Aorta (tissue), 5 donors: ENCODE measurements at regions not wholly inside any gene's neighbourhood (a gene's known extent, or its start where the extent isn't known, plus 50 kb on each side); places are given as distances from the start of the nearest gene placed in this dataset.
"Not testable (repeated sequence)": the region's sequence is repeated elsewhere in the genome, so short reads cannot be mapped to it uniquely, and the experiment has no call there.

Experiments used
- ATAC-seq: fragments of 200-7000 bp; cut with Tn5 transposase; one replicate; pipeline ENCODE4 v1.9.1; 2022; ENCODE audit warnings: moderate library complexity; ENCODE audit not compliant: low FRiP score
- DNase-seq, 2 donors: peaks; one replicate each; pipeline ENCODE4 v3.0.0-alpha.2; 2020
- H3K27ac ChIP-seq, 2 donors: one replicate each; pipeline ENCODE4 v1.5.1; 2013; ENCODE audit warnings: low read length in 2 of 2, mild to moderate bottlenecking in 2 of 2, moderate library complexity in 2 of 2, control low read depth in 1 of 2, inconsistent platforms in 1 of 2, low read depth in 1 of 2
- H3K27me3 ChIP-seq, 2 donors: one replicate each; pipeline ENCODE4 v1.6.1; 2013; ENCODE audit warnings: control low read depth in 1 of 2, low read length in 1 of 2, mild to moderate bottlenecking in 1 of 2, moderate library complexity in 1 of 2; ENCODE audit not compliant: insufficient read depth in 2 of 2, control insufficient read depth in 1 of 2
- H3K36me3 ChIP-seq, 2 donors: one replicate each; pipeline ENCODE4 v1.6.1; 2013; ENCODE audit warnings: control low read depth in 1 of 2, low read length in 1 of 2, mild to moderate bottlenecking in 1 of 2; ENCODE audit not compliant: insufficient read depth in 2 of 2, control insufficient read depth in 1 of 2
- H3K4me1 ChIP-seq, 2 donors: one replicate each; pipeline ENCODE4 v1.6.1; 2013; ENCODE audit warnings: low read length in 2 of 2, control low read depth in 1 of 2, mild to moderate bottlenecking in 1 of 2, moderate library complexity in 1 of 2; ENCODE audit not compliant: insufficient read depth in 2 of 2, control insufficient read depth in 1 of 2
- H3K4me3 ChIP-seq, 2 donors: one replicate each; pipeline ENCODE4 v1.5.1; 2013; ENCODE audit warnings: low read length in 2 of 2, control low read depth in 1 of 2, mild to moderate bottlenecking in 1 of 2
- H3K9me3 ChIP-seq: one replicate; pipeline ENCODE4 v1.6.1; 2013; ENCODE audit warnings: mild to moderate bottlenecking, low read length; ENCODE audit not compliant: control insufficient read depth
- WGBS, 2 donors: extraction: QIAGEN DNeasy Blood & Tissue Kit; methylation state at CpG; one replicate each; pipeline ENCODE4 v1.1.7; 2013; 5-methylcytosine and 5-hydroxymethylcytosine counted together
- intact Hi-C, 2 donors: fragments of 100-400 bp; cut with DNase I; formaldehyde crosslinking; loops; one replicate each; pipeline versions ENCODE4 v1.14.2 to v1.15.0; 2022
- donor health status: healthy with polysubstance abuse.
- donor health status: Bipolar disorder and iron deficiency.
- donor health status: DM: no; HTN: no; CAD: no.
- donor health status: DM: no; HTN: no; CAD: no.
- donor health status: DM: yes; HTN: yes; CAD: no.

- H3K9me3 ChIP-seq, result no peaks in the 10 kb centered on the region
- no peak for DNase-seq
These were observed 119.7 kb downstream of the SHOX start for GRCh38 chrX:750263-750662.

GRCh38 chrX:747176-747575 is 116.6 kb downstream of the SHOX start:
- Histone ChIP-seq H3K27me3 (no peaks in the 10 kb centered on the region), H3K4me1 (no peaks in the 10 kb centered on the region), H3K36me3 (no peaks in the 10 kb centered on the region), H3K4me3 (no peak overlapping the region), H3K9me3 (peaks cover 1% of the 10 kb centered on the region), H3K27ac (no peak overlapping the region)
- 81 to 85% methylated on average over 2 of the region's 2 CpGs for WGBS, 2 donors
- DNase-seq (no peak), ATAC-seq (no peak)
- intact Hi-C loops, result no loop called here

More at GRCh38 chrX:750263-750662, 119.7 kb downstream of the SHOX start:
- Histone ChIP-seq H3K27ac (no peak overlapping the region), H3K4me3 (no peak overlapping the region), H3K27me3 (no peaks in the 10 kb centered on the region), H3K4me1 (no peaks in the 10 kb centered on the region), H3K36me3 (no peaks in the 10 kb centered on the region)
- no peak for ATAC-seq
- intact Hi-C loops, result no loop called here
- WGBS, 2 donors, result 80 to 87% methylated on average over 5 of the region's 5 CpGs

GRCh38 chrX:739611-740010 is 109.0 kb downstream of the SHOX start:
- 70 to 73% methylated on average over 10 of the region's 10 CpGs for WGBS, 2 donors
- ATAC-seq, result no peak
- Histone ChIP-seq H3K27ac (no peak overlapping the region), H3K36me3 (no peaks in the 10 kb centered on the region), H3K9me3 (peaks cover 5% of the 10 kb centered on the region), H3K27me3 (no peaks in the 10 kb centered on the region), H3K4me1 (no peaks in the 10 kb centered on the region), H3K4me3 (no peak overlapping the region)
- intact Hi-C loops, result no loop called here
- DNase-seq, result peak in 1 of 2 donors; percentile 60

- H3K9me3 ChIP-seq, intact Hi-C loops, H3K36me3 ChIP-seq, H3K27me3 ChIP-seq, ATAC-seq, DNase-seq, H3K4me1 ChIP-seq, H3K27ac ChIP-seq, H3K4me3 ChIP-seq: not testable (repeated sequence)
- WGBS, 2 donors, result 79 to 84% methylated on average over 3 of the region's 3 CpGs
These were observed 106.4 kb downstream of the SHOX start for GRCh38 chrX:737021-737420.

GRCh38 chrX:734362-734761 is 103.8 kb downstream of the SHOX start:
- Histone ChIP-seq H3K4me3 (no peak overlapping the region), H3K9me3 (peaks cover 4% of the 10 kb centered on the region), H3K36me3 (no peaks in the 10 kb centered on the region), H3K4me1 (no peaks in the 10 kb centered on the region), H3K27ac (no peak overlapping the region), H3K27me3 (no peaks in the 10 kb centered on the region)
- DNase-seq, result no peak
- 38% methylated on average over 17 of the region's 17 CpGs for WGBS, 2 donors
- ATAC-seq, result no peak
- intact Hi-C loops, result no loop called here

GRCh38 chrX:733961-734360 is 103.4 kb downstream of the SHOX start:
- no peaks in the 10 kb centered on the region for H3K36me3 ChIP-seq
- H3K9me3 ChIP-seq, result peaks cover 4% of the 10 kb centered on the region
- no peak overlapping the region for H3K4me3 ChIP-seq
- no peak overlapping the region for H3K27ac ChIP-seq
- WGBS, 2 donors, result 67 to 71% methylated on average over 9 of the region's 9 CpGs
- no peaks in the 10 kb centered on the region for H3K4me1 ChIP-seq
- ATAC-seq, result no peak
- intact Hi-C loops, result no loop called here
- DNase-seq, result no peak
- no peaks in the 10 kb centered on the region for H3K27me3 ChIP-seq

GRCh38 chrX:729583-730409 is 99.2 kb downstream of the SHOX start:
- H3K36me3 ChIP-seq, result no peaks in the 10 kb centered on the region
- H3K4me1 ChIP-seq, result no peaks in the 10 kb centered on the region
- no peaks in the 10 kb centered on the region for H3K9me3 ChIP-seq
- ATAC-seq (no peak), DNase-seq (no peak)
- no peaks in the 10 kb centered on the region for H3K27me3 ChIP-seq
- no peak overlapping the region for H3K4me3 ChIP-seq
- 68 to 70% methylated on average over 21 of the region's 21 CpGs for WGBS, 2 donors
- no peak overlapping the region for H3K27ac ChIP-seq
- intact Hi-C loops, result no loop called here

GRCh38 chrX:729101-729500 is 98.5 kb downstream of the SHOX start:
- H3K27me3 ChIP-seq, H3K4me3 ChIP-seq, H3K4me1 ChIP-seq, H3K27ac ChIP-seq, H3K36me3 ChIP-seq, H3K9me3 ChIP-seq, ATAC-seq, DNase-seq, intact Hi-C loops: not testable (repeated sequence)
- 84 to 88% methylated on average over 14 of the region's 14 CpGs for WGBS, 2 donors

GRCh38 chrX:728639-729038 is 98.0 kb downstream of the SHOX start:
- H3K4me1 ChIP-seq, intact Hi-C loops, H3K9me3 ChIP-seq, H3K27me3 ChIP-seq, H3K27ac ChIP-seq, ATAC-seq, H3K36me3 ChIP-seq, H3K4me3 ChIP-seq, DNase-seq: not testable (repeated sequence)
- 46 to 83% methylated on average over 4 to 11 of the region's 11 CpGs for WGBS, 2 donors
